ENCODE measurements at regions not wholly inside any gene's neighbourhood (a gene's known extent, or its start where the extent isn't known, plus 50 kb on each side); places are given as distances from the start of the nearest gene placed in this dataset.

GRCh38 chr13:64910096-64910495, 2320.0 kb downstream of the PCDH9 start:
- no peak for ATAC-seq
- no peak for TF ChIP-seq SNAI2 (CRISPR knock-in tag; IDR thresholded peaks at IDR 0.05)
- TF ChIP-seq, protein P1, sequence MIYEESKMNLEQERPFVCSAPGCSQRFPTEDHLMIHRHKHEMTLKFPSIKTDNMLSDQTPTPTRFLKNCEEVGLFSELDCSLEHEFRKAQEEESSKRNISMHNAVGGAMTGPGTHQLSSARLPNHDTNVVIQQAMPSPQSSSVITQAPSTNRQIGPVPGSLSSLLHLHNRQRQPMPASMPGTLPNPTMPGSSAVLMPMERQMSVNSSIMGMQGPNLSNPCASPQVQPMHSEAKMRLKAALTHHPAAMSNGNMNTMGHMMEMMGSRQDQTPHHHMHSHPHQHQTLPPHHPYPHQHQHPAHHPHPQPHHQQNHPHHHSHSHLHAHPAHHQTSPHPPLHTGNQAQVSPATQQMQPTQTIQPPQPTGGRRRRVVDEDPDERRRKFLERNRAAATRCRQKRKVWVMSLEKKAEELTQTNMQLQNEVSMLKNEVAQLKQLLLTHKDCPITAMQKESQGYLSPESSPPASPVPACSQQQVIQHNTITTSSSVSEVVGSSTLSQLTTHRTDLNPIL (CRISPR knock-in tag; IDR thresholded peaks at IDR 0.05; ENCODE audit: low read depth): no peak
- no peak for TF ChIP-seq ZC3H10 (CRISPR knock-in tag; IDR thresholded peaks at IDR 0.05)
- no peak for TF ChIP-seq PPARA (CRISPR knock-in tag; IDR thresholded peaks at IDR 0.05; ENCODE audit: borderline replicate concordance)
- no peak for TF ChIP-seq ESRRG (CRISPR knock-in tag; IDR thresholded peaks at IDR 0.05)

DNA sequence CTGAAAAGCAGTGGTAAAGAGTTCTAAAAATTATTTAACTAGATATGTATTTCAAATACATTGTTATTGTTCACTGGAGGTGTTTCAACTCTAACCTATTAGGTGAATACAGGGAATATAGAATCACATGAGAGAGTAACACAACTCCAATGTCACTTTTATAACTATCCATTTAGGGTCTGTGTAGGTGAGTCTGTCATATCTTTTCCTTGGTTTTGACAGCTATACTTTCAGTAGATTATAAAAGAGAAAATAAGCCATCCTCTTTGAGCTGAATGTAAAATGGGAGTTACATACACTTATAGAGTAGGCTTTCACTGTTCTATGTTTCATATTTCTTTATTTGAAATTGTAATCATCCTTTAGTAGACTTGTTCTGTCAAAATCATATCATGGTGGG, 2321.0 kb downstream of the PCDH9 start:
- ATAC-seq: no peak
- TF ChIP-seq CSDC2 (CRISPR knock-in tag; IDR thresholded peaks at IDR 0.05) (no peak), GLIS3 (CRISPR knock-in tag; IDR thresholded peaks at IDR 0.05) (no peak)

DNA sequence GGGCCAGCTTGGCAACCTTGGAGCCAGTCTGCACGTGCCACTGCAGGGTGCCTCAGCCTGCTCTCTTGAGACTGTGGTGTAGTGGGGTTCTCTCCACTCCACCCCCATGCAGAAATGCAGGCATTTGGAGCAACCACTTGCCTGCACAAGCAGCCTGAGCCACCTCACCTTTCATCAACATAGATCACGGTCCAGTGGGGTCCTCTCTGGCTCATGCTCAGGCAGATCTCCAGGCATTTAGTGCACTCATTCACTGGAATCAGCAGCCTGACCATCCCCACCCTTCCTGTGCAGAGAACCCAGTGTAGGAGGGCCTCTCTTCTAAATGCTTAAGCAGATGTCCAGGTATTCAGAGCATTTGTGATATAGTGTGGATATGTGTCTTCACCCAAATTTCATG, 2330.1 kb downstream of the PCDH9 start:
- ATAC-seq: no peak
- TF ChIP-seq SNAI2 (CRISPR knock-in tag; IDR thresholded peaks at IDR 0.05): no peak
- TF ChIP-seq, protein P1 (CRISPR knock-in tag; IDR thresholded peaks at IDR 0.05; ENCODE audit: low read depth): no peak
- no peak for TF ChIP-seq CSDC2 (CRISPR knock-in tag; IDR thresholded peaks at IDR 0.05)
- TF ChIP-seq RARB (CRISPR knock-in tag; IDR thresholded peaks at IDR 0.05): no peak
- TF ChIP-seq GLIS3 (CRISPR knock-in tag; IDR thresholded peaks at IDR 0.05): no peak
- TF ChIP-seq ISL1 (CRISPR knock-in tag; IDR thresholded peaks at IDR 0.05): no peak
- no peak for TF ChIP-seq POU6F1 (CRISPR knock-in tag; IDR thresholded peaks at IDR 0.05; ENCODE audit: borderline replicate concordance, low read depth)
- TF ChIP-seq PPARA (CRISPR knock-in tag; IDR thresholded peaks at IDR 0.05; ENCODE audit: borderline replicate concordance): no peak
- TF ChIP-seq, protein P2, sequence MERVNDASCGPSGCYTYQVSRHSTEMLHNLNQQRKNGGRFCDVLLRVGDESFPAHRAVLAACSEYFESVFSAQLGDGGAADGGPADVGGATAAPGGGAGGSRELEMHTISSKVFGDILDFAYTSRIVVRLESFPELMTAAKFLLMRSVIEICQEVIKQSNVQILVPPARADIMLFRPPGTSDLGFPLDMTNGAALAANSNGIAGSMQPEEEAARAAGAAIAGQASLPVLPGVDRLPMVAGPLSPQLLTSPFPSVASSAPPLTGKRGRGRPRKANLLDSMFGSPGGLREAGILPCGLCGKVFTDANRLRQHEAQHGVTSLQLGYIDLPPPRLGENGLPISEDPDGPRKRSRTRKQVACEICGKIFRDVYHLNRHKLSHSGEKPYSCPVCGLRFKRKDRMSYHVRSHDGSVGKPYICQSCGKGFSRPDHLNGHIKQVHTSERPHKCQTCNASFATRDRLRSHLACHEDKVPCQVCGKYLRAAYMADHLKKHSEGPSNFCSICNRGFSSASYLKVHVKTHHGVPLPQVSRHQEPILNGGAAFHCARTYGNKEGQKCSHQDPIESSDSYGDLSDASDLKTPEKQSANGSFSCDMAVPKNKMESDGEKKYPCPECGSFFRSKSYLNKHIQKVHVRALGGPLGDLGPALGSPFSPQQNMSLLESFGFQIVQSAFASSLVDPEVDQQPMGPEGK (CRISPR knock-in tag; IDR thresholded peaks at IDR 0.05; ENCODE audit: borderline replicate concordance): no peak
- TF ChIP-seq ZC3H10 (CRISPR knock-in tag; IDR thresholded peaks at IDR 0.05): no peak
- TF ChIP-seq ZNF70 (CRISPR knock-in tag; IDR thresholded peaks at IDR 0.05): no peak
- TF ChIP-seq BACH2 (CRISPR knock-in tag; IDR thresholded peaks at IDR 0.05; ENCODE audit: borderline replicate concordance): no peak
- TF ChIP-seq ZNF565 (CRISPR knock-in tag; conservative IDR thresholded peaks at IDR 0.05; ENCODE audit: low read depth): no peak
- no peak for TF ChIP-seq ARNTL (CRISPR knock-in tag; IDR thresholded peaks at IDR 0.05; ENCODE audit: borderline replicate concordance, low read depth)

GRCh38 chr13:64884976-64885375, 2345.2 kb downstream of the PCDH9 start:
- ATAC-seq: no peak
- TF ChIP-seq ZNF70 (CRISPR knock-in tag; IDR thresholded peaks at IDR 0.05) (no peak), PPARA (CRISPR knock-in tag; IDR thresholded peaks at IDR 0.05; ENCODE audit: borderline replicate concordance) (no peak), CSRNP3 (CRISPR knock-in tag; IDR thresholded peaks at IDR 0.05) (no peak), ZFP30 (CRISPR knock-in tag; IDR thresholded peaks at IDR 0.05) (no peak), ZNF8 (CRISPR knock-in tag; IDR thresholded peaks at IDR 0.05) (no peak), TSHZ2 (CRISPR knock-in tag; IDR thresholded peaks at IDR 0.05) (no peak), CSDC2 (CRISPR knock-in tag; IDR thresholded peaks at IDR 0.05) (no peak), ESRRG (CRISPR knock-in tag; IDR thresholded peaks at IDR 0.05) (no peak), ZFP3 (CRISPR knock-in tag; IDR thresholded peaks at IDR 0.05) (no peak), ISL1 (CRISPR knock-in tag; IDR thresholded peaks at IDR 0.05) (no peak), RARB (CRISPR knock-in tag; IDR thresholded peaks at IDR 0.05) (no peak), SNAI2 (CRISPR knock-in tag; IDR thresholded peaks at IDR 0.05) (no peak), TOX (CRISPR knock-in tag; IDR thresholded peaks at IDR 0.05; ENCODE audit: borderline replicate concordance) (no peak), OSR1 (CRISPR knock-in tag; IDR thresholded peaks at IDR 0.05) (no peak), BACH2 (CRISPR knock-in tag; IDR thresholded peaks at IDR 0.05; ENCODE audit: borderline replicate concordance) (no peak)
- TF ChIP-seq, protein P1 (CRISPR knock-in tag; IDR thresholded peaks at IDR 0.05; ENCODE audit: low read depth): no peak
- TF ChIP-seq, protein P2 (CRISPR knock-in tag; IDR thresholded peaks at IDR 0.05; ENCODE audit: borderline replicate concordance): no peak
